Adrenal gland (tissue), 9 donors: ENCODE measurements at regions not wholly inside any gene's neighbourhood (a gene's known extent, or its start where the extent isn't known, plus 50 kb on each side); places are given as distances from the start of the nearest gene placed in this dataset.

ENCODE experiments used
- DNase-seq, 7 donors: peaks; one replicate each; pipeline ENCODE4 v3.0.0-alpha.2; 2019 to 2020
- H3K27ac ChIP-seq, 5 donors: fragments of 200-600 bp; sonication (generic) in 4 of 5; 1 replicate in 3 of 5; 2 replicates in 2 of 5; pipeline versions ENCODE4 v1.5.1 to v1.8.0; 2016 to 2020; ENCODE audit warnings: mild to moderate bottlenecking in 1 of 5
- H3K27me3 ChIP-seq: fragments of 200-600 bp; 2 replicates; pipeline ENCODE4 v1.8.0; 2021
- H3K36me3 ChIP-seq, 2 donors: fragments of 200-600 bp; replicated peaks in 1 of 2; 1 replicate in 1 of 2; 2 replicates in 1 of 2; pipeline versions ENCODE4 v1.5.1 to v1.8.0; 2018 to 2022
- H3K4me1 ChIP-seq, 2 donors: fragments of 200-600 bp; replicated peaks in 1 of 2; 1 replicate in 1 of 2; 2 replicates in 1 of 2; pipeline versions ENCODE4 v1.5.1 to v1.8.0; 2018 to 2021
- H3K4me3 ChIP-seq, 4 donors: fragments of 200-600 bp; sonication (generic) in 3 of 4; one replicate each; pipeline ENCODE4 v1.5.1; 2016 to 2018
- H3K9me3 ChIP-seq, 3 donors: fragments of 200-600 bp; sonication (generic) in 1 of 3; replicated peaks in 1 of 3; 1 replicate in 2 of 3; 2 replicates in 1 of 3; pipeline versions ENCODE4 v1.5.1 to v1.8.0; 2016 to 2021
- POLR2A ChIP-seq, 2 donors: fragments of 450-650 bp; IDR thresholded peaks; one replicate each; pipeline ENCODE4 v1.6.1; 2017; ENCODE audit warnings: antibody characterized with exemption in 2 of 2, mild to moderate bottlenecking in 2 of 2, moderate library complexity in 1 of 2
- WGBS, 4 donors: extraction: QIAGEN DNeasy Blood & Tissue Kit in 2 of 4; methylation state at CpG; one replicate each; pipeline versions ENCODE4 v1.1.5 to v1.1.7; 2013 to 2017; 5-methylcytosine and 5-hydroxymethylcytosine counted together
- intact Hi-C, 2 donors: fragments of 100-400 bp; cut with DNase I; formaldehyde crosslinking; loops; one replicate each; pipeline versions ENCODE4 v1.14.1 to v1.15.0; 2022 to 2023
- TF ChIP-seq, protein P1 (sequence below), 6 experiments: fragments of 450-650 bp in 4 of 6; fragments of 200-600 bp in 2 of 6; sonication (generic) in 1 of 6; IDR thresholded peaks; 1 replicate in 5 of 6; 2 replicates in 1 of 6; pipeline versions ENCODE4 v1.5.1 to v1.8.0; 2016 to 2021; ENCODE audit warnings: antibody characterized with exemption in 6 of 6, mild to moderate bottlenecking in 2 of 6, moderate library complexity in 1 of 6
- donor health status: healthy with polysubstance abuse.
- donor health status: Bipolar disorder and iron deficiency.
- donor health status: DM: yes; HTN: yes; CAD: no.
- donor health status: DM: no; HTN: no; CAD: no.
- donor health status: DM: no; HTN: no; CAD: no.

DNA sequence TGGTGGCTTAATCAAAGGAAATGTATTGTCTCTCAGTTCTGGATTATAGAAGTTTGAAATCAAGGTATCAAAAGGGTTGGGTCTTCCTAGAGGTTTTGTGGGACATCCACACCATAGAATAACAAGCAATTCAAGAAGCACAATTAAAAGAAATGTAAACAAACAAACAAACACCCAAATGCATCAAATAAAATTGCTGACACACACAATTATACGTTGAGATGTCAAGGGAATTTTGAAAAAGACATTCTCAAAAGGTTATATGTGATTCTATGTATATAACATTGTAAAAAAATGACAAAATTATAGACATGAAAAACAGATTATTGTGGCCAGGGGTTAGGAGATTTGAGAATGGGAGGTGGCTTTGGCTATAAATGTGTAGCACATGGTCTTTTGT lies 250.7 kb upstream of the AGA start:
- Histone ChIP-seq H3K27me3 (no peaks in the 10 kb centered on the region), H3K4me1 (no peaks in the 10 kb centered on the region), H3K4me3 (no peak overlapping the region), H3K36me3 (no peaks in the 10 kb centered on the region), H3K27ac (no peak overlapping the region), H3K9me3 (no peaks in the 10 kb centered on the region)
- DNase-seq: no peak
- intact Hi-C loops: no loop called here
- 61 to 77% (median 70%) methylated on average over 1 of the region's 1 CpG for WGBS, 4 donors
- no peak for TF ChIP-seq POLR2A (IDR thresholded peaks at IDR 0.05)
- TF ChIP-seq, protein P1, sequence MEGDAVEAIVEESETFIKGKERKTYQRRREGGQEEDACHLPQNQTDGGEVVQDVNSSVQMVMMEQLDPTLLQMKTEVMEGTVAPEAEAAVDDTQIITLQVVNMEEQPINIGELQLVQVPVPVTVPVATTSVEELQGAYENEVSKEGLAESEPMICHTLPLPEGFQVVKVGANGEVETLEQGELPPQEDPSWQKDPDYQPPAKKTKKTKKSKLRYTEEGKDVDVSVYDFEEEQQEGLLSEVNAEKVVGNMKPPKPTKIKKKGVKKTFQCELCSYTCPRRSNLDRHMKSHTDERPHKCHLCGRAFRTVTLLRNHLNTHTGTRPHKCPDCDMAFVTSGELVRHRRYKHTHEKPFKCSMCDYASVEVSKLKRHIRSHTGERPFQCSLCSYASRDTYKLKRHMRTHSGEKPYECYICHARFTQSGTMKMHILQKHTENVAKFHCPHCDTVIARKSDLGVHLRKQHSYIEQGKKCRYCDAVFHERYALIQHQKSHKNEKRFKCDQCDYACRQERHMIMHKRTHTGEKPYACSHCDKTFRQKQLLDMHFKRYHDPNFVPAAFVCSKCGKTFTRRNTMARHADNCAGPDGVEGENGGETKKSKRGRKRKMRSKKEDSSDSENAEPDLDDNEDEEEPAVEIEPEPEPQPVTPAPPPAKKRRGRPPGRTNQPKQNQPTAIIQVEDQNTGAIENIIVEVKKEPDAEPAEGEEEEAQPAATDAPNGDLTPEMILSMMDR (IDR thresholded peaks at IDR 0.05): no peak

DNA sequence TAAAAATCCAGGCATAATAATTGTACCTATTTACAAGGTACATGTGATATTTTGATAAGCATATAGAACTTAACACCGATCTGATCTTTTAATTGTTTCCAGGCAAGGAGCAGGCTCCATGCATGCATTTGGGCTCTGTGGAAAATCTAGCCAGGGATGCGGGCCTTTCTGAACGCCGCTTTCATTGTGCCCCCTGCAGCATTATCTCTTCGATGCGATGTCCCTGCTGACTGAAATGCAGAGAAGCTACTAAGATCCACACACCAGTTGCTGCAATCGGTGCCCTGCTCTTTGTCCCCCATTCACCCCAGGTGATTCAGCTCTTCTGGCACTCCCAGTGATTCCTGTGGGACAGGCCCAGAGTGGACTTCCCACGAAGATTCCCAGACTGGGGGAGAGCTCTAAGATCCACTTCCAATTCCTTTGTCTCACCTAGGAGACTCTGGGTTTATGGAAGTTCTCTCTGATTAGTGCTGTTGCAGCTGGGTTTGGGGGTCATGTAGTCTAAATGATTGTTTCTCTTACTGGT lies 254.3 kb upstream of the AGA start:
- H3K4me1 ChIP-seq: no peaks in the 10 kb centered on the region
- no peak overlapping the region for H3K27ac ChIP-seq
- no peak overlapping the region for H3K4me3 ChIP-seq
- H3K9me3 ChIP-seq: no peaks in the 10 kb centered on the region
- no peak for DNase-seq
- no peaks in the 10 kb centered on the region for H3K27me3 ChIP-seq
- H3K36me3 ChIP-seq: no peaks in the 10 kb centered on the region
- WGBS, 4 donors: 56 to 65% (median 61%) methylated on average over 8 of the region's 8 CpGs
- TF ChIP-seq POLR2A (IDR thresholded peaks at IDR 0.05): no peak
- TF ChIP-seq, protein P1 (IDR thresholded peaks at IDR 0.05): no peak
- intact Hi-C loops: no loop called here

DNA sequence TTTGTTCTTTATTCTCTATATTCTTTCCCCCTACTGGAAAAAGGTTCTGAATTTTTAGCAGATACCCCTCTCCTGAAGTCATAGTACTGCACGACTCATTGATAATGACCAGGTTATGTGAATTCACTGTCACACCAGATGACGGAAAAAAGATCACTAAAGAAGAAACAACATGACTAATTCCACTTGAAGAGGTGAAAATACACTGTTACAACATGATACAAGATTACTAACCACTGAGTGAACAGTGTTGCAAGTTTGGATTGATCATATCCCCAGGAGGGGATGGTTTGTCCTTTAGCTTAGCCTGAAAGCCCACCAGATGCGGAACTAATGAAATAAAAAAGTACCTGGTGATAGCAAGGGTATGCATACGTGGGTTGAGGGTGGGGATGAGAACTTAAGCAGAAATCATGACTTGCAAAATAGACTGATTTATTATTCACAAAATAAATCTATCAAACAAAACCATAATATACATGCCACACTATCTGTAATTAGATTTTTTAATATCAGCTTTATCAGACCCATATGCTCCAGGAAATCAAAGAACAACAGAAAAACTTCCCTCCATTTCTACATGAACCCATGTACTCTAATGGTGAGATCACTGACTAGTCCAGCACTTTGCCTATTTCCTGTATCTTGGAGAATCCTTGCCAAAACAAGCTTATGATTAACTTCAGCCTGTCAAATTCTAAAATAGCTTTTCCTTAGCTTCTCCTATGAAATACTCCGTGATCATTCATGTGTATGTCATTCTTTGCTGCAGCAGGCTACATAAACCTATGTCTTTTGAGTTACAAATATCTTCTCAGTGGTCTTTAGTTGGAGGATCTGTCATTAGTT lies 257.4 kb upstream of the AGA start:
- H3K9me3 ChIP-seq: no peaks in the 10 kb centered on the region
- no peak overlapping the region for H3K27ac ChIP-seq
- H3K36me3 ChIP-seq: no peaks in the 10 kb centered on the region
- WGBS, 4 donors: 61 to 77% (median 70%) methylated on average over 5 of the region's 5 CpGs
- H3K27me3 ChIP-seq: no peaks in the 10 kb centered on the region
- no peaks in the 10 kb centered on the region for H3K4me1 ChIP-seq
- no peak overlapping the region for H3K4me3 ChIP-seq
- TF ChIP-seq, protein P1 (IDR thresholded peaks at IDR 0.05): no peak
- no peak for TF ChIP-seq POLR2A (IDR thresholded peaks at IDR 0.05)
- DNase-seq: no peak
- intact Hi-C loops: no loop called here

DNA sequence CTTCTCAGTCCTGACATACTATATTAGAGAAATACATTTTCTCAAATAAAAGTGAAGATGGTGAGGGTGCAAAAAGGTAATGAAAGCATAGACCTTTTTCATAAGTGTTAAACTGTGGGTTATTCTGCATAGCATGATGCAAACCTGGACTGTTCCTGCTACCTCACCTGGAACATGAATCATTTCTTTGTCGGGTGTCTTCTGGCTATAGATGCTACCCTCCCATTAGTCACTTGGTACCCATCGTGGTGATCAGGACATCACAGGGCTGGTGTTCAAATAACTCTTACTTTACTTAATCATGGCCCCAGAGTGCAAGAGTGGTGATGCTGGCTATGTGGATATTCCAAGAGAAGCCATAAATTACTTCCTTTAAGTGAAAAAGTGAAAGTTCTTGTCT lies 264.7 kb upstream of the AGA start:
- H3K9me3 ChIP-seq: no peaks in the 10 kb centered on the region
- H3K36me3 ChIP-seq: no peaks in the 10 kb centered on the region
- no peak overlapping the region for H3K4me3 ChIP-seq
- DNase-seq: no peak
- 81 to 85% (median 84%) methylated on average over 2 of the region's 2 CpGs for WGBS, 4 donors
- no peaks in the 10 kb centered on the region for H3K4me1 ChIP-seq
- intact Hi-C loops: no loop called here
- H3K27ac ChIP-seq: no peak overlapping the region
- TF ChIP-seq, protein P1 (IDR thresholded peaks at IDR 0.05): no peak
- no peak for TF ChIP-seq POLR2A (IDR thresholded peaks at IDR 0.05)
- H3K27me3 ChIP-seq: no peaks in the 10 kb centered on the region
